Aorta (tissue), 5 donors: ENCODE measurements at regions not wholly inside any gene's neighbourhood (a gene's known extent, or its start where the extent isn't known, plus 50 kb on each side); places are given as distances from the start of the nearest gene placed in this dataset.

Experiments used
- ATAC-seq: fragments of 200-7000 bp; cut with Tn5 transposase; one replicate; pipeline ENCODE4 v1.9.1; 2022; ENCODE audit warnings: moderate library complexity; ENCODE audit not compliant: low FRiP score
- DNase-seq, 2 donors: peaks; one replicate each; pipeline ENCODE4 v3.0.0-alpha.2; 2020
- H3K27ac ChIP-seq, 2 donors: one replicate each; pipeline ENCODE4 v1.5.1; 2013; ENCODE audit warnings: low read length in 2 of 2, mild to moderate bottlenecking in 2 of 2, moderate library complexity in 2 of 2, control low read depth in 1 of 2, inconsistent platforms in 1 of 2, low read depth in 1 of 2
- H3K27me3 ChIP-seq, 2 donors: one replicate each; pipeline ENCODE4 v1.6.1; 2013; ENCODE audit warnings: control low read depth in 1 of 2, low read length in 1 of 2, mild to moderate bottlenecking in 1 of 2, moderate library complexity in 1 of 2; ENCODE audit not compliant: insufficient read depth in 2 of 2, control insufficient read depth in 1 of 2
- H3K36me3 ChIP-seq, 2 donors: one replicate each; pipeline ENCODE4 v1.6.1; 2013; ENCODE audit warnings: control low read depth in 1 of 2, low read length in 1 of 2, mild to moderate bottlenecking in 1 of 2; ENCODE audit not compliant: insufficient read depth in 2 of 2, control insufficient read depth in 1 of 2
- H3K4me1 ChIP-seq, 2 donors: one replicate each; pipeline ENCODE4 v1.6.1; 2013; ENCODE audit warnings: low read length in 2 of 2, control low read depth in 1 of 2, mild to moderate bottlenecking in 1 of 2, moderate library complexity in 1 of 2; ENCODE audit not compliant: insufficient read depth in 2 of 2, control insufficient read depth in 1 of 2
- H3K4me3 ChIP-seq, 2 donors: one replicate each; pipeline ENCODE4 v1.5.1; 2013; ENCODE audit warnings: low read length in 2 of 2, control low read depth in 1 of 2, mild to moderate bottlenecking in 1 of 2
- H3K9me3 ChIP-seq: one replicate; pipeline ENCODE4 v1.6.1; 2013; ENCODE audit warnings: mild to moderate bottlenecking, low read length; ENCODE audit not compliant: control insufficient read depth
- WGBS, 2 donors: extraction: QIAGEN DNeasy Blood & Tissue Kit; methylation state at CpG; one replicate each; pipeline ENCODE4 v1.1.7; 2013; 5-methylcytosine and 5-hydroxymethylcytosine counted together
- intact Hi-C, 2 donors: fragments of 100-400 bp; cut with DNase I; formaldehyde crosslinking; loops; one replicate each; pipeline versions ENCODE4 v1.14.2 to v1.15.0; 2022
- donor health status: healthy with polysubstance abuse.
- donor health status: Bipolar disorder and iron deficiency.
- donor health status: DM: no; HTN: no; CAD: no.
- donor health status: DM: no; HTN: no; CAD: no.
- donor health status: DM: yes; HTN: yes; CAD: no.

GRCh38 chr1:58859769-58860485 lies 76.1 kb upstream of the JUN start:
- no peaks in the 10 kb centered on the region for H3K36me3 ChIP-seq
- no peaks in the 10 kb centered on the region for H3K9me3 ChIP-seq
- H3K4me1 ChIP-seq = no peaks in the 10 kb centered on the region
- DNase-seq (no peak), ATAC-seq (no peak)
- H3K4me3 ChIP-seq = no peak overlapping the region
- intact Hi-C loops = no loop called here
- WGBS, 2 donors = 95 to 99% methylated on average over 3 of the region's 3 CpGs
- no peaks in the 10 kb centered on the region for H3K27me3 ChIP-seq
- no peak overlapping the region for H3K27ac ChIP-seq

- no peak for ATAC-seq
- Histone ChIP-seq H3K27me3 (no peaks in the 10 kb centered on the region), H3K4me3 (no peak overlapping the region), H3K9me3 (no peaks in the 10 kb centered on the region), H3K27ac (no peak overlapping the region), H3K4me1 (no peaks in the 10 kb centered on the region), H3K36me3 (no peaks in the 10 kb centered on the region)
- DNase-seq = no peak
- intact Hi-C loops = no loop called here
- 90 to 96% methylated on average over 1 of the region's 1 CpG for WGBS, 2 donors
Measured at GRCh38 chr1:58861076-58861475, 77.2 kb upstream of the JUN start.

GRCh38 chr1:58861506-58861905 lies 77.7 kb upstream of the JUN start:
- intact Hi-C loops = no loop called here
- Histone ChIP-seq H3K27me3 (no peaks in the 10 kb centered on the region), H3K27ac (no peak overlapping the region), H3K36me3 (no peaks in the 10 kb centered on the region), H3K4me1 (no peaks in the 10 kb centered on the region), H3K4me3 (no peak overlapping the region), H3K9me3 (no peaks in the 10 kb centered on the region)
- DNase-seq (no peak), ATAC-seq (no peak)

- Histone ChIP-seq H3K27ac (no peak overlapping the region), H3K4me3 (no peak overlapping the region), H3K36me3 (no peaks in the 10 kb centered on the region), H3K4me1 (no peaks in the 10 kb centered on the region), H3K9me3 (no peaks in the 10 kb centered on the region), H3K27me3 (no peaks in the 10 kb centered on the region)
- 98% methylated on average over 1 of the region's 1 CpG for WGBS, 2 donors
- intact Hi-C loops = no loop called here
- DNase-seq (no peak), ATAC-seq (no peak)
Measured at GRCh38 chr1:58862728-58863385, 79.0 kb upstream of the JUN start.

GRCh38 chr1:58864654-58865053 lies 80.8 kb upstream of the JUN start:
- H3K36me3 ChIP-seq = no peaks in the 10 kb centered on the region
- intact Hi-C loops = no loop called here
- no peak for DNase-seq
- no peak overlapping the region for H3K4me3 ChIP-seq
- no peak overlapping the region for H3K27ac ChIP-seq
- H3K9me3 ChIP-seq = no peaks in the 10 kb centered on the region
- H3K27me3 ChIP-seq = no peaks in the 10 kb centered on the region
- WGBS, 2 donors = 25 to 26% methylated on average over 2 of the region's 2 CpGs
- no peaks in the 10 kb centered on the region for H3K4me1 ChIP-seq
- no peak for ATAC-seq

GRCh38 chr1:58866578-58866977 lies 82.7 kb upstream of the JUN start:
- DNase-seq = no peak
- Histone ChIP-seq H3K36me3 (no peaks in the 10 kb centered on the region), H3K4me1 (no peaks in the 10 kb centered on the region), H3K27me3 (no peaks in the 10 kb centered on the region), H3K27ac (no peak overlapping the region), H3K4me3 (no peak overlapping the region), H3K9me3 (no peaks in the 10 kb centered on the region)
- ATAC-seq = no peak
- intact Hi-C loops = no loop called here
- WGBS, 2 donors = 95 to 98% methylated on average over 2 of the region's 2 CpGs

- WGBS, 2 donors = 90 to 94% methylated on average over 3 of the region's 3 CpGs
- no peak overlapping the region for H3K4me3 ChIP-seq
- no peak for DNase-seq
- no peak for ATAC-seq
- no peaks in the 10 kb centered on the region for H3K36me3 ChIP-seq
- no peak overlapping the region for H3K27ac ChIP-seq
- H3K27me3 ChIP-seq = no peaks in the 10 kb centered on the region
- no peaks in the 10 kb centered on the region for H3K9me3 ChIP-seq
- no peaks in the 10 kb centered on the region for H3K4me1 ChIP-seq
- intact Hi-C loops = no loop called here
Measured at GRCh38 chr1:58869638-58870297, 85.9 kb upstream of the JUN start.

- Histone ChIP-seq H3K9me3 (no peaks in the 10 kb centered on the region), H3K4me1 (no peaks in the 10 kb centered on the region), H3K27me3 (no peaks in the 10 kb centered on the region), H3K36me3 (no peaks in the 10 kb centered on the region), H3K4me3 (no peak overlapping the region), H3K27ac (no peak overlapping the region)
- ATAC-seq (no peak), DNase-seq (no peak)
- WGBS, 2 donors = 22 to 27% methylated on average over 2 of the region's 2 CpGs
- intact Hi-C loops = no loop called here
Measured at GRCh38 chr1:58870298-58870676, 86.4 kb upstream of the JUN start.

- ATAC-seq = no peak
- intact Hi-C loops = no loop called here
- Histone ChIP-seq H3K36me3 (no peaks in the 10 kb centered on the region), H3K4me3 (no peak overlapping the region), H3K27me3 (no peaks in the 10 kb centered on the region), H3K4me1 (peaks cover 0 to 2% of the 10 kb centered on the region in 2 donors), H3K27ac (peak overlapping the region in 1 of 2 donors; percentile 55), H3K9me3 (no peaks in the 10 kb centered on the region)
- DNase-seq = no peak
Measured at GRCh38 chr1:58874342-58874741, 90.5 kb upstream of the JUN start.
